ENCODE measurements at regions not wholly inside any gene's neighbourhood (a gene's known extent, or its start where the extent isn't known, plus 50 kb on each side); places are given as distances from the start of the nearest gene placed in this dataset.

DNA sequence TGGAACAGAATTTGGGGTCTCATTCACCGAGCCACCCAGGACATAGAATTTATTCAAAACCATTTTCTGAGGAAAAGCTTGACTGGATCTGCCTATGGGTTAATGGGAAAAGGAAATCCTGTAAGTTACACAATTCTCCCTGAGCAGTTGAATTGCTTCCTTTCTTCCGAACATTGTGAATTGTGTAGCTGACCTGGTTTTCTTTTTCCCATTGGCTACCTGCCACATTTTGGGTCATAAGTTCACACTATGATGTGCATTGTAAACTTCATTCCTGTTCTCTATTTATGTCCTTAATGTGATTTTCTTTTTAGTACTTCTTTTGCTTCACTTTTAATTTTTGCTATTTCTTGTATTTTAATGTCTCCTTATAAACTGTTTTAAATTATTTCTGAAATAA is 386.0 kb upstream of the LRRC3B start:
- TF ChIP-seq ZNF695 (CRISPR knock-in tag; IDR thresholded peaks at IDR 0.05) (no peak), USF1 (CRISPR knock-in tag; IDR thresholded peaks at IDR 0.05) (no peak), NCOA1 (IDR thresholded peaks at IDR 0.05; ENCODE audit: low read depth) (no peak), NR4A1 (CRISPR knock-in tag; IDR thresholded peaks at IDR 0.05) (no peak), NR4A1 (tag; IDR thresholded peaks at IDR 0.05) (no peak), THRA (IDR thresholded peaks at IDR 0.05) (no peak), KDM4B (IDR thresholded peaks at IDR 0.05; ENCODE audit: borderline replicate concordance in 2 of 2, low read depth in 1 of 2) (no peak), DDX20 (tag; IDR thresholded peaks at IDR 0.05; ENCODE audit: low read depth) (no peak)
- no peak for ATAC-seq
- no peak overlapping the region for H2AFZ ChIP-seq (ENCODE audit: low read depth, low read length)
- H3K27me3 ChIP-seq (ENCODE audit: control insufficient read depth in 2 of 2, insufficient read depth in 2 of 2, low read length in 2 of 2) = no peaks in the 10 kb centered on the region
- H3K4me1 ChIP-seq (replicated peaks in 1 of 2; ENCODE audit: control insufficient read depth in 2 of 2, insufficient read depth in 2 of 2, low read length in 2 of 2) = no peaks in the 10 kb centered on the region
- DNase-seq (ENCODE audit: extremely low read depth in 1 of 4, low spot score in 3 of 4) = no peak
- H3K27ac ChIP-seq (ENCODE audit: extremely low read depth, low read depth, low read length) = no peak overlapping the region
- ChIA-PET POLR2A (no interaction called here), CTCF (ENCODE audit: low intra/inter-chr PET ratio) (no interaction called here)
- no peak overlapping the region for H3K4me2 ChIP-seq (ENCODE audit: insufficient read depth, low read length)
- no peaks in the 10 kb centered on the region for H3K79me2 ChIP-seq (ENCODE audit: control insufficient read depth, insufficient read depth, low read length)
- in situ Hi-C loops (cut with MboI) (no loop called here), intact Hi-C loops (cut with micrococcal nuclease) (no loop called here)
- H3K36me3 ChIP-seq (ENCODE audit: control insufficient read depth, insufficient read depth, low read length) = no peaks in the 10 kb centered on the region
- no peaks in the 10 kb centered on the region for H3K9me1 ChIP-seq (ENCODE audit: control insufficient read depth, insufficient read depth, low read length)
- BruUV-seq (replicated peaks) = no TSS peak
- H3K4me3 ChIP-seq = no peak overlapping the region
- FAIRE-seq = no peak
- no peaks in the 10 kb centered on the region for H3K9me3 ChIP-seq (replicated peaks; ENCODE audit: control insufficient read depth, insufficient read depth, low read depth, low read length)
- H4K20me1 ChIP-seq (replicated peaks; ENCODE audit: control insufficient read depth, insufficient read depth, low read length) = no peaks in the 10 kb centered on the region
- no peak overlapping the region for H3K9ac ChIP-seq (ENCODE audit: insufficient read depth in 1 of 2, low read depth in 2 of 2, low read length in 2 of 2)
- 3% methylated on average over 2 of the region's 2 CpGs for WGBS (ENCODE audit: insufficient coverage, low coverage, missing lambda C conversion rate)

Data from K562 (cell line).